ENCODE measurements at regions not wholly inside any gene's neighbourhood (a gene's known extent, or its start where the extent isn't known, plus 50 kb on each side); places are given as distances from the start of the nearest gene placed in this dataset.

GRCh38 chr2:181755181-181755580 lies 74.9 kb upstream of the NEUROD1 start:
- no peak overlapping the region for H3K4me3 Mint-ChIP-seq
- H3K27me3 Mint-ChIP-seq (ENCODE audit: low read depth): peaks cover 42% of the 10 kb centered on the region
- DNase-seq (ENCODE audit: low spot score): no peak

GRCh38 chr2:181760521-181760920 lies 80.2 kb upstream of the NEUROD1 start:
- no peaks in the 10 kb centered on the region for H3K36me3 Mint-ChIP-seq (ENCODE audit: low read depth)
- DNase-seq (ENCODE audit: low spot score): no peak
- H3K27ac Mint-ChIP-seq: no peak overlapping the region
- peaks cover 21% of the 10 kb centered on the region for H3K27me3 Mint-ChIP-seq (ENCODE audit: low read depth)
- H3K4me3 Mint-ChIP-seq: no peak overlapping the region
- H3K9me3 Mint-ChIP-seq: no peaks in the 10 kb centered on the region
- H3K4me1 Mint-ChIP-seq (ENCODE audit: low read depth): no peaks in the 10 kb centered on the region

More at GRCh38 chr2:181755181-181755580, 74.9 kb upstream of the NEUROD1 start:
- H3K9me3 Mint-ChIP-seq: no peaks in the 10 kb centered on the region
- no peaks in the 10 kb centered on the region for H3K4me1 Mint-ChIP-seq (ENCODE audit: low read depth)
- no peak overlapping the region for H3K27ac Mint-ChIP-seq
- H3K36me3 Mint-ChIP-seq (ENCODE audit: low read depth): no peaks in the 10 kb centered on the region

GRCh38 chr2:181761175-181761574 lies 80.9 kb upstream of the NEUROD1 start:
- no peaks in the 10 kb centered on the region for H3K9me3 Mint-ChIP-seq
- H3K36me3 Mint-ChIP-seq (ENCODE audit: low read depth): no peaks in the 10 kb centered on the region
- DNase-seq (ENCODE audit: low spot score): no peak
- no peak overlapping the region for H3K4me3 Mint-ChIP-seq
- no peaks in the 10 kb centered on the region for H3K4me1 Mint-ChIP-seq (ENCODE audit: low read depth)
- no peak overlapping the region for H3K27ac Mint-ChIP-seq
- peaks cover 15% of the 10 kb centered on the region for H3K27me3 Mint-ChIP-seq (ENCODE audit: low read depth)

- Mint-ChIP-seq H3K27ac (no peak overlapping the region), H3K4me1 (ENCODE audit: low read depth) (no peaks in the 10 kb centered on the region), H3K27me3 (ENCODE audit: low read depth) (peaks cover 14% of the 10 kb centered on the region), H3K36me3 (ENCODE audit: low read depth) (no peaks in the 10 kb centered on the region), H3K9me3 (no peaks in the 10 kb centered on the region), H3K4me3 (no peak overlapping the region)
- no peak for DNase-seq (ENCODE audit: low spot score)
Measured at GRCh38 chr2:181762000-181762399, 81.7 kb upstream of the NEUROD1 start.

GRCh38 chr2:181762848-181763247 lies 82.5 kb upstream of the NEUROD1 start:
- Mint-ChIP-seq H3K4me3 (no peak overlapping the region), H3K27ac (no peak overlapping the region), H3K27me3 (ENCODE audit: low read depth) (peaks cover 14% of the 10 kb centered on the region), H3K4me1 (ENCODE audit: low read depth) (no peaks in the 10 kb centered on the region), H3K9me3 (no peaks in the 10 kb centered on the region), H3K36me3 (ENCODE audit: low read depth) (no peaks in the 10 kb centered on the region)
- DNase-seq (ENCODE audit: low spot score): no peak

GRCh38 chr2:181763423-181763822 lies 83.1 kb upstream of the NEUROD1 start:
- DNase-seq (ENCODE audit: low spot score): no peak
- Mint-ChIP-seq H3K4me3 (no peak overlapping the region), H3K36me3 (ENCODE audit: low read depth) (no peaks in the 10 kb centered on the region), H3K27ac (no peak overlapping the region), H3K27me3 (ENCODE audit: low read depth) (peaks cover 14% of the 10 kb centered on the region), H3K4me1 (ENCODE audit: low read depth) (no peaks in the 10 kb centered on the region), H3K9me3 (no peaks in the 10 kb centered on the region)

- Mint-ChIP-seq H3K36me3 (ENCODE audit: low read depth) (no peaks in the 10 kb centered on the region), H3K4me3 (no peak overlapping the region), H3K9me3 (no peaks in the 10 kb centered on the region), H3K27me3 (ENCODE audit: low read depth) (peaks cover 10% of the 10 kb centered on the region), H3K27ac (no peak overlapping the region), H3K4me1 (ENCODE audit: low read depth) (no peaks in the 10 kb centered on the region)
- no peak for DNase-seq (ENCODE audit: low spot score)
Measured at GRCh38 chr2:181764095-181764963, 84.0 kb upstream of the NEUROD1 start.

GRCh38 chr2:181766129-181766528 lies 85.8 kb upstream of the NEUROD1 start:
- H3K9me3 Mint-ChIP-seq: no peaks in the 10 kb centered on the region
- no peaks in the 10 kb centered on the region for H3K4me1 Mint-ChIP-seq (ENCODE audit: low read depth)
- H3K36me3 Mint-ChIP-seq (ENCODE audit: low read depth): no peaks in the 10 kb centered on the region
- H3K27me3 Mint-ChIP-seq (ENCODE audit: low read depth): peaks cover 13% of the 10 kb centered on the region
- no peak overlapping the region for H3K27ac Mint-ChIP-seq
- no peak for DNase-seq (ENCODE audit: low spot score)
- H3K4me3 Mint-ChIP-seq: no peak overlapping the region

GRCh38 chr2:181770150-181770549 lies 89.8 kb upstream of the NEUROD1 start:
- no peak overlapping the region for H3K4me3 Mint-ChIP-seq
- H3K27ac Mint-ChIP-seq: no peak overlapping the region
- no peaks in the 10 kb centered on the region for H3K36me3 Mint-ChIP-seq (ENCODE audit: low read depth)
- H3K4me1 Mint-ChIP-seq (ENCODE audit: low read depth): peaks cover 9% of the 10 kb centered on the region
- DNase-seq (ENCODE audit: low spot score): no peak
- H3K27me3 Mint-ChIP-seq (ENCODE audit: low read depth): peaks cover 9% of the 10 kb centered on the region
- H3K9me3 Mint-ChIP-seq: no peaks in the 10 kb centered on the region

- H3K4me3 Mint-ChIP-seq: no peak overlapping the region
- no peak for DNase-seq (ENCODE audit: low spot score)
- H3K4me1 Mint-ChIP-seq (ENCODE audit: low read depth): peaks cover 9% of the 10 kb centered on the region
- H3K27ac Mint-ChIP-seq: no peak overlapping the region
- no peaks in the 10 kb centered on the region for H3K9me3 Mint-ChIP-seq
- peaks cover 9% of the 10 kb centered on the region for H3K27me3 Mint-ChIP-seq (ENCODE audit: low read depth)
- H3K36me3 Mint-ChIP-seq (ENCODE audit: low read depth): no peaks in the 10 kb centered on the region
Measured at GRCh38 chr2:181771356-181771755, 91.0 kb upstream of the NEUROD1 start.

GRCh38 chr2:181772334-181772733 lies 92.0 kb upstream of the NEUROD1 start:
- H3K9me3 Mint-ChIP-seq: no peaks in the 10 kb centered on the region
- H3K4me1 Mint-ChIP-seq (ENCODE audit: low read depth): peaks cover 9% of the 10 kb centered on the region
- no peak overlapping the region for H3K4me3 Mint-ChIP-seq
- H3K36me3 Mint-ChIP-seq (ENCODE audit: low read depth): no peaks in the 10 kb centered on the region
- DNase-seq (ENCODE audit: low spot score): no peak
- H3K27me3 Mint-ChIP-seq (ENCODE audit: low read depth): peaks cover 9% of the 10 kb centered on the region
- H3K27ac Mint-ChIP-seq: no peak overlapping the region

GRCh38 chr2:181772777-181773176 lies 92.5 kb upstream of the NEUROD1 start:
- Mint-ChIP-seq H3K9me3 (no peaks in the 10 kb centered on the region), H3K27me3 (ENCODE audit: low read depth) (peaks cover 9% of the 10 kb centered on the region), H3K4me3 (no peak overlapping the region), H3K36me3 (ENCODE audit: low read depth) (no peaks in the 10 kb centered on the region), H3K27ac (no peak overlapping the region), H3K4me1 (ENCODE audit: low read depth) (peaks cover 9% of the 10 kb centered on the region)
- no peak for DNase-seq (ENCODE audit: low spot score)

- H3K27me3 Mint-ChIP-seq (ENCODE audit: low read depth): peaks cover 4% of the 10 kb centered on the region
- H3K4me3 Mint-ChIP-seq: no peak overlapping the region
Measured at GRCh38 chr2:181774685-181775084, 94.4 kb upstream of the NEUROD1 start.

GRCh38 chr2:181776336-181776735 lies 96.0 kb upstream of the NEUROD1 start:
- no peak for DNase-seq (ENCODE audit: low spot score)
- Mint-ChIP-seq H3K27me3 (ENCODE audit: low read depth) (no peaks in the 10 kb centered on the region), H3K27ac (no peak overlapping the region), H3K4me1 (ENCODE audit: low read depth) (peaks cover 24% of the 10 kb centered on the region), H3K36me3 (ENCODE audit: low read depth) (no peaks in the 10 kb centered on the region), H3K9me3 (no peaks in the 10 kb centered on the region), H3K4me3 (no peak overlapping the region)

More at GRCh38 chr2:181774685-181775084, 94.4 kb upstream of the NEUROD1 start:
- H3K9me3 Mint-ChIP-seq: no peaks in the 10 kb centered on the region
- no peak for DNase-seq (ENCODE audit: low spot score)
- no peaks in the 10 kb centered on the region for H3K36me3 Mint-ChIP-seq (ENCODE audit: low read depth)
- peaks cover 14% of the 10 kb centered on the region for H3K4me1 Mint-ChIP-seq (ENCODE audit: low read depth)
- no peak overlapping the region for H3K27ac Mint-ChIP-seq

GRCh38 chr2:181777734-181778133 lies 97.4 kb upstream of the NEUROD1 start:
- H3K27me3 Mint-ChIP-seq (ENCODE audit: low read depth): no peaks in the 10 kb centered on the region
- no peak overlapping the region for H3K4me3 Mint-ChIP-seq
- H3K36me3 Mint-ChIP-seq (ENCODE audit: low read depth): no peaks in the 10 kb centered on the region
- H3K4me1 Mint-ChIP-seq (ENCODE audit: low read depth): peaks cover 24% of the 10 kb centered on the region
- no peaks in the 10 kb centered on the region for H3K9me3 Mint-ChIP-seq
- DNase-seq (ENCODE audit: low spot score): no peak
- no peak overlapping the region for H3K27ac Mint-ChIP-seq

All from T-helper 2 cell treated with Interferon-gamma antibody and Interleukin-4, amounts not matched to agents 5 μg/mL and 100 μg/mL, for 36 hours (primary cell).